NCI-H82 treated with DMSO at 0.1 percent for 48 hours (cell line): ENCODE measurements at regions not wholly inside any gene's neighbourhood (a gene's known extent, or its start where the extent isn't known, plus 50 kb on each side); places are given as distances from the start of the nearest gene placed in this dataset.
A peak's percentile ranks its signal among the peaks of the same experiment; 100 is the strongest.
"Not testable (repeated sequence)": the region's sequence is repeated elsewhere in the genome, so short reads cannot be mapped to it uniquely, and the experiment has no call there.

Experiments
- DNase-seq: peaks from one replicate; lab custom pipeline; 2025; ENCODE audit not compliant: unreplicated experiment; lab: John Stamatoyannopoulos, UW

GRCh38 chr1:212155219-212155618 is 119.7 kb downstream of the DTL start:
- no peak for DNase-seq

GRCh38 chr1:212157252-212157651 is 121.7 kb downstream of the DTL start:
- no peak for DNase-seq

GRCh38 chr1:212158912-212159796 is 123.6 kb downstream of the DTL start:
- DNase-seq: no peak

- DNase-seq: no peak
These were observed 123.9 kb upstream of the PPP2R5A start for GRCh38 chr1:212161231-212161781.

- no peak for DNase-seq
These were observed 122.6 kb upstream of the PPP2R5A start for GRCh38 chr1:212162635-212163034.

GRCh38 chr1:212164095-212164872 is 120.9 kb upstream of the PPP2R5A start:
- no peak for DNase-seq

- no peak for DNase-seq
These were observed 119.0 kb upstream of the PPP2R5A start for GRCh38 chr1:212166244-212166643.

GRCh38 chr1:212166644-212167043 is 118.6 kb upstream of the PPP2R5A start:
- no peak for DNase-seq

GRCh38 chr1:212167098-212167497 is 118.1 kb upstream of the PPP2R5A start:
- DNase-seq: no peak

GRCh38 chr1:212173567-212173966 is 111.6 kb upstream of the PPP2R5A start:
- DNase-seq: no peak

GRCh38 chr1:212174295-212174694 is 110.9 kb upstream of the PPP2R5A start:
- DNase-seq: not testable (repeated sequence)

- DNase-seq: no peak
These were observed 107.7 kb upstream of the PPP2R5A start for GRCh38 chr1:212177542-212177941.

GRCh38 chr1:212178851-212179250 is 106.4 kb upstream of the PPP2R5A start:
- DNase-seq: no peak

GRCh38 chr1:212179394-212180076 is 105.7 kb upstream of the PPP2R5A start:
- DNase-seq: no peak

- no peak for DNase-seq
These were observed 104.0 kb upstream of the PPP2R5A start for GRCh38 chr1:212181015-212181882.

- peak; percentile 93 for DNase-seq
These were observed 103.0 kb upstream of the PPP2R5A start for GRCh38 chr1:212182171-212182570.

GRCh38 chr1:212182579-212182978 is 102.6 kb upstream of the PPP2R5A start:
- no peak for DNase-seq

- no peak for DNase-seq
These were observed 98.6 kb upstream of the PPP2R5A start for GRCh38 chr1:212186427-212187207.

GRCh38 chr1:212188599-212189351 is 96.4 kb upstream of the PPP2R5A start:
- DNase-seq: no peak
